H9 (cell line): ENCODE measurements at regions not wholly inside any gene's neighbourhood (a gene's known extent, or its start where the extent isn't known, plus 50 kb on each side); places are given as distances from the start of the nearest gene placed in this dataset.

Experiments used
- DNase-seq: peaks from one replicate; pipeline ENCODE4 v3.0.0-alpha.2; 2017
- H2AFZ ChIP-seq: one replicate; pipeline ENCODE4 v1.6.1; 2013; ENCODE audit warnings: mild to moderate bottlenecking, low read length, control low read depth, moderate library complexity
- H2AK5ac ChIP-seq: 2 replicates; pipeline ENCODE4 v1.6.1; 2013; ENCODE audit warnings: low read length, control low read depth, mixed read lengths; ENCODE audit not compliant: insufficient read length
- H2BK120ac ChIP-seq: one replicate; pipeline ENCODE4 v1.6.1; 2013; ENCODE audit warnings: low read depth, mild to moderate bottlenecking, low read length, control low read depth, inconsistent platforms; ENCODE audit not compliant: poor library complexity, severe bottlenecking
- H2BK12ac ChIP-seq: 2 replicates; pipeline ENCODE4 v1.6.1; 2013; ENCODE audit warnings: low read length, control low read depth, mixed read lengths, low read depth; ENCODE audit not compliant: insufficient read length
- H2BK15ac ChIP-seq: 2 replicates; pipeline ENCODE4 v1.6.1; 2013; ENCODE audit warnings: low read depth, low read length, control low read depth
- H2BK20ac ChIP-seq: one replicate; pipeline ENCODE4 v1.6.1; 2013; ENCODE audit warnings: low read depth, mild to moderate bottlenecking, low read length, control low read depth, inconsistent platforms; ENCODE audit not compliant: poor library complexity, severe bottlenecking
- H2BK5ac ChIP-seq: 2 replicates; pipeline ENCODE4 v1.6.1; 2013; ENCODE audit warnings: low read length, control low read depth, mixed read lengths; ENCODE audit not compliant: insufficient read length
- H3K14ac ChIP-seq: 2 replicates; pipeline ENCODE4 v1.6.1; 2013; ENCODE audit warnings: low read length, control low read depth; ENCODE audit not compliant: insufficient read depth
- H3K18ac ChIP-seq: 2 replicates; pipeline ENCODE4 v1.6.1; 2013; ENCODE audit warnings: low read depth, mild to moderate bottlenecking, mixed read lengths, low read length, control low read depth; ENCODE audit not compliant: insufficient read length
- H3K23ac ChIP-seq: 2 replicates; pipeline ENCODE4 v1.6.1; 2013; ENCODE audit warnings: low read length, control low read depth, mixed read lengths, low read depth; ENCODE audit not compliant: insufficient read length
- H3K23me2 ChIP-seq: 2 replicates; pipeline ENCODE4 v1.6.1; 2013; ENCODE audit warnings: low read depth, mild to moderate bottlenecking, mixed read lengths, low read length, control low read depth; ENCODE audit not compliant: insufficient read length, poor library complexity, severe bottlenecking
- H3K27ac ChIP-seq: 2 replicates; pipeline ENCODE4 v1.5.1; 2013; ENCODE audit warnings: low read length, control low read depth, mixed read lengths, low read depth; ENCODE audit not compliant: insufficient read length
- H3K27me3 ChIP-seq: 2 replicates; pipeline ENCODE4 v1.6.1; 2013; ENCODE audit warnings: low read length, control low read depth, inconsistent platforms; ENCODE audit not compliant: insufficient read depth
- H3K4ac ChIP-seq: 2 replicates; pipeline ENCODE4 v1.6.1; 2013; ENCODE audit warnings: low read depth, mild to moderate bottlenecking, control low read depth, inconsistent platforms, low read length, moderate library complexity
- H3K4me1 ChIP-seq: 2 replicates; pipeline ENCODE4 v1.6.1; 2013; ENCODE audit warnings: low read length, control low read depth, inconsistent platforms; ENCODE audit not compliant: insufficient read depth
- H3K4me2 ChIP-seq: 2 replicates; pipeline ENCODE4 v1.6.1; 2013; ENCODE audit warnings: low read length, control low read depth, mixed read lengths; ENCODE audit not compliant: insufficient read length, insufficient read depth
- H3K56ac ChIP-seq: 2 replicates; pipeline ENCODE4 v1.6.1; 2013; ENCODE audit warnings: low read depth, mild to moderate bottlenecking, mixed read lengths, low read length, control low read depth; ENCODE audit not compliant: insufficient read length
- H3K79me1 ChIP-seq: 2 replicates; pipeline ENCODE4 v1.6.1; 2013; ENCODE audit warnings: low read depth, mild to moderate bottlenecking, moderate library complexity, low read length, control low read depth, inconsistent platforms; ENCODE audit not compliant: insufficient read depth, poor library complexity, severe bottlenecking
- H3K79me2 ChIP-seq: 2 replicates; pipeline ENCODE4 v1.6.1; 2013; ENCODE audit warnings: low read length, control low read depth, inconsistent platforms; ENCODE audit not compliant: insufficient read depth
- H3K9ac ChIP-seq: 2 replicates; pipeline ENCODE4 v1.6.1; 2013; ENCODE audit warnings: low read length, control low read depth, mixed read lengths; ENCODE audit not compliant: insufficient read length; ENCODE audit errors: extremely low read depth
- H3K9me3 ChIP-seq: one replicate; pipeline ENCODE4 v1.6.1; 2013; ENCODE audit warnings: low read depth, low read length, inconsistent platforms; ENCODE audit not compliant: control insufficient read depth
- H3T11ph ChIP-seq: one replicate; pipeline ENCODE4 v1.6.1; 2013; ENCODE audit warnings: mild to moderate bottlenecking, low read length, control low read depth, inconsistent platforms
- H4K20me1 ChIP-seq: one replicate; pipeline ENCODE4 v1.6.1; 2013; ENCODE audit not compliant: control insufficient read depth, insufficient read length, insufficient read depth
- H4K5ac ChIP-seq: 2 replicates; pipeline ENCODE4 v1.6.1; 2013; ENCODE audit warnings: low read depth, mild to moderate bottlenecking, mixed read lengths, low read length, control low read depth; ENCODE audit not compliant: insufficient read length
- H4K8ac ChIP-seq: replicated peaks from 2 replicates; pipeline ENCODE4 v1.6.1; 2013; ENCODE audit warnings: low read length, control low read depth, mixed read lengths, low read depth; ENCODE audit not compliant: insufficient read length
- H4K91ac ChIP-seq: 2 replicates; pipeline ENCODE4 v1.6.1; 2013; ENCODE audit warnings: low read depth, mild to moderate bottlenecking, moderate library complexity, mixed read lengths, low read length, control low read depth; ENCODE audit not compliant: insufficient read length
- H3K27ac Mint-ChIP-seq, 3 experiments: 2 replicates in 2 of 3; 3 replicates in 1 of 3; pipeline ENCODE4 v1.8.0; 2020 to 2021; ENCODE audit warnings: mixed read lengths in 3 of 3, mild to moderate bottlenecking in 1 of 3, moderate library complexity in 1 of 3
- H3K27me3 Mint-ChIP-seq: 2 replicates; pipeline ENCODE4 v1.8.0; 2021; ENCODE audit warnings: low read depth, mild to moderate bottlenecking, moderate library complexity, mixed read lengths
- H3K36me3 Mint-ChIP-seq, 3 experiments: 2 replicates in 2 of 3; 3 replicates in 1 of 3; pipeline ENCODE4 v1.8.0; 2020 to 2021; ENCODE audit warnings: low read depth in 3 of 3, mixed read lengths in 3 of 3; ENCODE audit not compliant: insufficient read depth in 1 of 3
- H3K4me1 Mint-ChIP-seq, 2 experiments: 2 replicates each; pipeline ENCODE4 v1.8.0; 2020; ENCODE audit warnings: mixed read lengths in 2 of 2
- H3K4me3 Mint-ChIP-seq, 2 experiments: 2 replicates in 1 of 2; 3 replicates in 1 of 2; pipeline ENCODE4 v1.8.0; 2020 to 2021; ENCODE audit warnings: mild to moderate bottlenecking in 2 of 2, mixed read lengths in 2 of 2, moderate library complexity in 1 of 2
- H3K9me3 Mint-ChIP-seq, 2 experiments: 2 replicates in 1 of 2; 3 replicates in 1 of 2; pipeline ENCODE4 v1.8.0; 2020; ENCODE audit warnings: mild to moderate bottlenecking in 2 of 2, mixed read lengths in 2 of 2, moderate library complexity in 1 of 2
- WGBS: extraction: QIAGEN DNeasy Blood & Tissue Kit; methylation state at CpG from one replicate; pipeline ENCODE4 v1.1.7; 2013; ENCODE audit warnings: missing lambda C conversion rate, low lambda C conversion rate, mixed read lengths; ENCODE audit not compliant: insufficient read length; ENCODE audit errors: extremely low coverage; 5-methylcytosine and 5-hydroxymethylcytosine counted together
- TF ChIP-seq, protein P1 (sequence below): fragments of 200-600 bp; sonication (generic); conservative IDR thresholded peaks from 3 replicates; pipeline ENCODE4 v1.8.0; 2021; ENCODE audit warnings: antibody characterized with exemption, mild to moderate bottlenecking

GRCh38 chr6:98641949-98642719, 192.2 kb upstream of the POU3F2 start:
- H3K4me2 ChIP-seq: no peak overlapping the region
- H2BK15ac ChIP-seq: no peak overlapping the region
- Mint-ChIP-seq H3K27ac (peak overlapping the region in 1 of 3 experiments; percentile 17; a peak in 1 of 7 replicates), H3K27me3 (no peaks in the 10 kb centered on the region), H3K36me3 (no peaks in the 10 kb centered on the region), H3K4me3 (no peak overlapping the region), H3K9me3 (no peaks in the 10 kb centered on the region), H3K4me1 (peaks cover 69 to 75% of the 10 kb centered on the region in 2 experiments)
- H2BK5ac ChIP-seq: no peak overlapping the region
- no peaks in the 10 kb centered on the region for H3K27me3 ChIP-seq
- H3K27ac ChIP-seq: no peak overlapping the region
- H3T11ph ChIP-seq: no peak overlapping the region
- H3K14ac ChIP-seq: no peak overlapping the region
- whole genome bisulfite sequencing: no CpG with 5 or more reads among the region's 5 CpGs
- no peak overlapping the region for H2AFZ ChIP-seq
- no peak overlapping the region for H3K4ac ChIP-seq
- H4K20me1 ChIP-seq: no peaks in the 10 kb centered on the region
- H3K23ac ChIP-seq: no peak overlapping the region
- H3K23me2 ChIP-seq: no peaks in the 10 kb centered on the region
- H2BK120ac ChIP-seq: no peak overlapping the region
- H2AK5ac ChIP-seq: no peak overlapping the region
- H2BK20ac ChIP-seq: no peak overlapping the region
- H3K79me1 ChIP-seq: no peaks in the 10 kb centered on the region
- H2BK12ac ChIP-seq: no peak overlapping the region
- H3K4me1 ChIP-seq: peaks cover 10% of the 10 kb centered on the region; the same call in 1 of the 2 replicates
- H4K5ac ChIP-seq: no peak overlapping the region
- no peaks in the 10 kb centered on the region for H3K79me2 ChIP-seq
- TF ChIP-seq, protein P1, sequence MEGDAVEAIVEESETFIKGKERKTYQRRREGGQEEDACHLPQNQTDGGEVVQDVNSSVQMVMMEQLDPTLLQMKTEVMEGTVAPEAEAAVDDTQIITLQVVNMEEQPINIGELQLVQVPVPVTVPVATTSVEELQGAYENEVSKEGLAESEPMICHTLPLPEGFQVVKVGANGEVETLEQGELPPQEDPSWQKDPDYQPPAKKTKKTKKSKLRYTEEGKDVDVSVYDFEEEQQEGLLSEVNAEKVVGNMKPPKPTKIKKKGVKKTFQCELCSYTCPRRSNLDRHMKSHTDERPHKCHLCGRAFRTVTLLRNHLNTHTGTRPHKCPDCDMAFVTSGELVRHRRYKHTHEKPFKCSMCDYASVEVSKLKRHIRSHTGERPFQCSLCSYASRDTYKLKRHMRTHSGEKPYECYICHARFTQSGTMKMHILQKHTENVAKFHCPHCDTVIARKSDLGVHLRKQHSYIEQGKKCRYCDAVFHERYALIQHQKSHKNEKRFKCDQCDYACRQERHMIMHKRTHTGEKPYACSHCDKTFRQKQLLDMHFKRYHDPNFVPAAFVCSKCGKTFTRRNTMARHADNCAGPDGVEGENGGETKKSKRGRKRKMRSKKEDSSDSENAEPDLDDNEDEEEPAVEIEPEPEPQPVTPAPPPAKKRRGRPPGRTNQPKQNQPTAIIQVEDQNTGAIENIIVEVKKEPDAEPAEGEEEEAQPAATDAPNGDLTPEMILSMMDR: no peak
- no peak overlapping the region for H4K91ac ChIP-seq
- DNase-seq: no peak
- H4K8ac ChIP-seq: no peak overlapping the region
- no peak overlapping the region for H3K18ac ChIP-seq
- H3K9ac ChIP-seq: no peak overlapping the region
- no peaks in the 10 kb centered on the region for H3K9me3 ChIP-seq
- no peak overlapping the region for H3K56ac ChIP-seq
